ENCODE measurements at regions not wholly inside any gene's neighbourhood (a gene's known extent, or its start where the extent isn't known, plus 50 kb on each side); places are given as distances from the start of the nearest gene placed in this dataset.

GRCh38 chr20:40948465-40949267, 80.0 kb upstream of the TOP1 start (continued):
- TF ChIP-seq REST (IDR thresholded peaks at IDR 0.05; ENCODE audit: borderline replicate concordance) (no peak), REST (CRISPR knock-in tag; IDR thresholded peaks at IDR 0.05; ENCODE audit: low read depth) (no peak), GATAD2A (IDR thresholded peaks at IDR 0.05) (no peak), NR3C1 (CRISPR knock-in tag; IDR thresholded peaks at IDR 0.05) (no peak), KDM2B (CRISPR knock-in tag; IDR thresholded peaks at IDR 0.05) (no peak), NFIX (CRISPR knock-in tag; IDR thresholded peaks at IDR 0.05; ENCODE audit: low read depth) (no peak), BMI1 (IDR thresholded peaks at IDR 0.05; ENCODE audit: low read length) (no peak), FOXA1 (IDR thresholded peaks at IDR 0.05; ENCODE audit: borderline replicate concordance) (no peak), HDAC1 (IDR thresholded peaks at IDR 0.05) (no peak), ZNF696 (CRISPR knock-in tag; conservative IDR thresholded peaks at IDR 0.05) (no peak), COPS2 (conservative IDR thresholded peaks at IDR 0.05) (no peak), ZNF57 (CRISPR knock-in tag; IDR thresholded peaks at IDR 0.05) (no peak)
- TF ChIP-seq, protein P1, sequence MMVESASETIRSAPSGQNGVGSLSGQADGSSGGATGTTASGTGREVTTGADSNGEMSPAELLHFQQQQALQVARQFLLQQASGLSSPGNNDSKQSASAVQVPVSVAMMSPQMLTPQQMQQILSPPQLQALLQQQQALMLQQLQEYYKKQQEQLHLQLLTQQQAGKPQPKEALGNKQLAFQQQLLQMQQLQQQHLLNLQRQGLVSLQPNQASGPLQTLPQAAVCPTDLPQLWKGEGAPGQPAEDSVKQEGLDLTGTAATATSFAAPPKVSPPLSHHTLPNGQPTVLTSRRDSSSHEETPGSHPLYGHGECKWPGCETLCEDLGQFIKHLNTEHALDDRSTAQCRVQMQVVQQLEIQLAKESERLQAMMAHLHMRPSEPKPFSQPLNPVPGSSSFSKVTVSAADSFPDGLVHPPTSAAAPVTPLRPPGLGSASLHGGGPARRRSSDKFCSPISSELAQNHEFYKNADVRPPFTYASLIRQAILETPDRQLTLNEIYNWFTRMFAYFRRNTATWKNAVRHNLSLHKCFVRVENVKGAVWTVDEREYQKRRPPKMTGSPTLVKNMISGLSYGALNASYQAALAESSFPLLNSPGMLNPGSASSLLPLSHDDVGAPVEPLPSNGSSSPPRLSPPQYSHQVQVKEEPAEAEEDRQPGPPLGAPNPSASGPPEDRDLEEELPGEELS (CRISPR knock-in tag; IDR thresholded peaks at IDR 0.05; ENCODE audit: borderline replicate concordance): no peak
- TF ChIP-seq, protein P2, sequence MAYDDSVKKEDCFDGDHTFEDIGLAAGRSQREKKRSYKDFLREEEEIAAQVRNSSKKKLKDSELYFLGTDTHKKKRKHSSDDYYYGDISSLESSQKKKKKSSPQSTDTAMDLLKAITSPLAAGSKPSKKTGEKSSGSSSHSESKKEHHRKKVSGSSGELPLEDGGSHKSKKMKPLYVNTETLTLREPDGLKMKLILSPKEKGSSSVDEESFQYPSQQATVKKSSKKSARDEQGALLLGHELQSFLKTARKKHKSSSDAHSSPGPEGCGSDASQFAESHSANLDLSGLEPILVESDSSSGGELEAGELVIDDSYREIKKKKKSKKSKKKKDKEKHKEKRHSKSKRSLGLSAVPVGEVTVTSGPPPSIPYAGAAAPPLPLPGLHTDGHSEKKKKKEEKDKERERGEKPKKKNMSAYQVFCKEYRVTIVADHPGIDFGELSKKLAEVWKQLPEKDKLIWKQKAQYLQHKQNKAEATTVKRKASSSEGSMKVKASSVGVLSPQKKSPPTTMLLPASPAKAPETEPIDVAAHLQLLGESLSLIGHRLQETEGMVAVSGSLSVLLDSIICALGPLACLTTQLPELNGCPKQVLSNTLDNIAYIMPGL (CRISPR knock-in tag; IDR thresholded peaks at IDR 0.05): no peak

Data from K562 (cell line).